Endometrium (tissue), 2 donors: ENCODE measurements at regions not wholly inside any gene's neighbourhood (a gene's known extent, or its start where the extent isn't known, plus 50 kb on each side); places are given as distances from the start of the nearest gene placed in this dataset.
A peak's percentile ranks its signal among the peaks of the same experiment; 100 is the strongest.

Experiments used
- FAIRE-seq: peaks from 2 replicates; lab custom pipeline; 2012; peaks lifted over from hg19 to GRCh38; lab: Jason Lieb, UNC
- donor health status: control.
- donor health status: control.

GRCh38 chr2:234835738-234836137 is 116.1 kb upstream of the SH3BP4 start:
- no peak for FAIRE-seq

- no peak for FAIRE-seq
Observed at GRCh38 chr2:234834228-234834923, 117.4 kb upstream of the SH3BP4 start.

GRCh38 chr2:234830853-234831252 is 121.0 kb upstream of the SH3BP4 start:
- no peak for FAIRE-seq

- no peak for FAIRE-seq
Observed at GRCh38 chr2:234829074-234829455, 122.8 kb upstream of the SH3BP4 start.

- FAIRE-seq: no peak
Observed at GRCh38 chr2:234828382-234829073, 123.3 kb upstream of the SH3BP4 start.

GRCh38 chr2:234827096-234827860 is 124.5 kb upstream of the SH3BP4 start:
- no peak for FAIRE-seq

GRCh38 chr2:234826681-234827080 is 125.1 kb upstream of the SH3BP4 start:
- no peak for FAIRE-seq

GRCh38 chr2:234825616-234826015 is 126.2 kb upstream of the SH3BP4 start:
- no peak for FAIRE-seq

GRCh38 chr2:234823877-234824376 is 127.9 kb upstream of the SH3BP4 start:
- peak; percentile 93 for FAIRE-seq

GRCh38 chr2:234823196-234823876 is 128.5 kb upstream of the SH3BP4 start:
- no peak for FAIRE-seq

GRCh38 chr2:234821946-234822475 is 129.8 kb upstream of the SH3BP4 start:
- FAIRE-seq: no peak

GRCh38 chr2:234818937-234819336 is 132.9 kb upstream of the SH3BP4 start:
- no peak for FAIRE-seq

- FAIRE-seq: no peak
Observed at GRCh38 chr2:234816491-234816890, 135.3 kb upstream of the SH3BP4 start.

GRCh38 chr2:234816056-234816455 is 135.8 kb upstream of the SH3BP4 start:
- FAIRE-seq: no peak

- no peak for FAIRE-seq
Observed at GRCh38 chr2:234814374-234814773, 137.4 kb upstream of the SH3BP4 start.

GRCh38 chr2:234812851-234813250 is 139.0 kb upstream of the SH3BP4 start:
- no peak for FAIRE-seq

GRCh38 chr2:234808907-234809306 is 142.9 kb upstream of the SH3BP4 start:
- FAIRE-seq: no peak

GRCh38 chr2:234806818-234807217 is 145.0 kb upstream of the SH3BP4 start:
- FAIRE-seq: no peak

GRCh38 chr2:234805836-234806235 is 146.0 kb upstream of the SH3BP4 start:
- no peak for FAIRE-seq

GRCh38 chr2:234804704-234805103 is 147.1 kb upstream of the SH3BP4 start:
- no peak for FAIRE-seq

- FAIRE-seq: no peak
Observed at GRCh38 chr2:234802845-234803171, 149.0 kb upstream of the SH3BP4 start.
